ENCODE measurements at regions not wholly inside any gene's neighbourhood (a gene's known extent, or its start where the extent isn't known, plus 50 kb on each side); places are given as distances from the start of the nearest gene placed in this dataset.
"Not testable (repeated sequence)": the region's sequence is repeated elsewhere in the genome, so short reads cannot be mapped to it uniquely, and the experiment has no call there.

GRCh38 chr16:52976539-52977167, 76.0 kb downstream of the CHD9NB start:
- no peak for DNase-seq

- DNase-seq: no peak
These were observed 85.0 kb downstream of the CHD9NB start for GRCh38 chr16:52967744-52968143.

GRCh38 chr16:52964290-52964689, 88.4 kb downstream of the CHD9NB start:
- DNase-seq: no peak

GRCh38 chr16:52963855-52964242, 88.8 kb downstream of the CHD9NB start:
- no peak for DNase-seq

- no peak for DNase-seq
These were observed 89.4 kb downstream of the CHD9NB start for GRCh38 chr16:52963212-52963854.

- no peak for DNase-seq
These were observed 93.7 kb downstream of the CHD9NB start for GRCh38 chr16:52958951-52959350.

- DNase-seq: no peak
These were observed 95.5 kb downstream of the CHD9NB start for GRCh38 chr16:52957199-52957598.

- no peak for DNase-seq
These were observed 96.7 kb downstream of the CHD9NB start for GRCh38 chr16:52956044-52956443.

- DNase-seq: no peak
These were observed 99.5 kb downstream of the CHD9NB start for GRCh38 chr16:52953215-52953614.

GRCh38 chr16:52948946-52949345, 103.8 kb downstream of the CHD9NB start:
- DNase-seq: no peak

GRCh38 chr16:52932321-52932720, 120.4 kb downstream of the CHD9NB start:
- DNase-seq: no peak

GRCh38 chr16:52929478-52930400, 123.0 kb downstream of the CHD9NB start:
- no peak for DNase-seq

- DNase-seq: no peak
These were observed 123.7 kb downstream of the CHD9NB start for GRCh38 chr16:52928955-52929354.

GRCh38 chr16:52925143-52925542, 127.6 kb downstream of the CHD9NB start:
- DNase-seq: no peak

GRCh38 chr16:52924162-52924561, 128.5 kb downstream of the CHD9NB start:
- DNase-seq: no peak

- DNase-seq: no peak
These were observed 131.6 kb downstream of the CHD9NB start for GRCh38 chr16:52921104-52921503.

GRCh38 chr16:52920331-52920730, 132.4 kb downstream of the CHD9NB start:
- no peak for DNase-seq

GRCh38 chr16:52914428-52914827, 138.3 kb downstream of the CHD9NB start:
- no peak for DNase-seq

GRCh38 chr16:52912565-52913173, 140.0 kb downstream of the CHD9NB start:
- DNase-seq: peak; percentile 69

- not testable (repeated sequence) for DNase-seq
These were observed 144.6 kb downstream of the CHD9NB start for GRCh38 chr16:52908057-52908456.

GRCh38 chr16:52906281-52906680, 146.4 kb downstream of the CHD9NB start:
- no peak for DNase-seq

- no peak for DNase-seq
These were observed 156.1 kb downstream of the CHD9NB start for GRCh38 chr16:52896478-52897164.

GRCh38 chr16:52874042-52874441, 178.7 kb downstream of the CHD9NB start:
- DNase-seq: no peak

All from right hindlimb (tissue), 1 donor.